SKM-1 treated with dmso at 0.1 percent for 144 hours (cell line): ENCODE measurements at regions not wholly inside any gene's neighbourhood (a gene's known extent, or its start where the extent isn't known, plus 50 kb on each side); places are given as distances from the start of the nearest gene placed in this dataset.
"Not testable (repeated sequence)": the region's sequence is repeated elsewhere in the genome, so short reads cannot be mapped to it uniquely, and the experiment has no call there.

ENCODE experiments used
- DNase-seq: peaks from one replicate; lab custom pipeline; 2025; ENCODE audit not compliant: unreplicated experiment; lab: John Stamatoyannopoulos, UW

GRCh38 chr6:163860287-163861081, 446.0 kb downstream of the QKI start:
- DNase-seq = no peak

GRCh38 chr6:163858870-163859269, 444.4 kb downstream of the QKI start:
- DNase-seq = not testable (repeated sequence)

GRCh38 chr6:163857421-163857820, 442.9 kb downstream of the QKI start:
- no peak for DNase-seq

GRCh38 chr6:163850874-163851273, 436.4 kb downstream of the QKI start:
- no peak for DNase-seq

GRCh38 chr6:163844761-163845160, 430.2 kb downstream of the QKI start:
- no peak for DNase-seq

- DNase-seq = no peak
Measured at GRCh38 chr6:163844357-163844756, 429.8 kb downstream of the QKI start.

GRCh38 chr6:163843218-163843617, 428.7 kb downstream of the QKI start:
- DNase-seq = no peak

- DNase-seq = no peak
Measured at GRCh38 chr6:163842467-163842866, 427.9 kb downstream of the QKI start.

GRCh38 chr6:163841733-163842132, 427.2 kb downstream of the QKI start:
- DNase-seq = no peak

GRCh38 chr6:163841326-163841725, 426.8 kb downstream of the QKI start:
- DNase-seq = no peak

GRCh38 chr6:163840880-163841279, 426.4 kb downstream of the QKI start:
- no peak for DNase-seq

GRCh38 chr6:163839296-163839695, 424.8 kb downstream of the QKI start:
- DNase-seq = no peak

- no peak for DNase-seq
Measured at GRCh38 chr6:163837691-163838431, 423.3 kb downstream of the QKI start.

GRCh38 chr6:163836876-163837690, 422.6 kb downstream of the QKI start:
- no peak for DNase-seq

GRCh38 chr6:163835439-163836171, 421.1 kb downstream of the QKI start:
- DNase-seq = no peak

- DNase-seq = no peak
Measured at GRCh38 chr6:163834226-163834970, 419.9 kb downstream of the QKI start.

GRCh38 chr6:163831736-163832135, 417.2 kb downstream of the QKI start:
- no peak for DNase-seq

GRCh38 chr6:163830641-163831040, 416.1 kb downstream of the QKI start:
- DNase-seq = no peak

- no peak for DNase-seq
Measured at GRCh38 chr6:163828038-163828795, 413.7 kb downstream of the QKI start.
